GM12872 (cell line): ENCODE measurements at regions not wholly inside any gene's neighbourhood (a gene's known extent, or its start where the extent isn't known, plus 50 kb on each side); places are given as distances from the start of the nearest gene placed in this dataset.

ENCODE experiments used
- CTCF ChIP-seq: IDR thresholded peaks from 3 replicates; pipeline ENCODE4 v1.5.1; 2011; ENCODE audit warnings: low read depth, mild to moderate bottlenecking, low read length, moderate library complexity; ENCODE audit not compliant: insufficient read depth

GRCh38 chr1:50358962-50359361 lies 64.3 kb downstream of the DMRTA2 start:
- no peak for TF ChIP-seq CTCF

DNA sequence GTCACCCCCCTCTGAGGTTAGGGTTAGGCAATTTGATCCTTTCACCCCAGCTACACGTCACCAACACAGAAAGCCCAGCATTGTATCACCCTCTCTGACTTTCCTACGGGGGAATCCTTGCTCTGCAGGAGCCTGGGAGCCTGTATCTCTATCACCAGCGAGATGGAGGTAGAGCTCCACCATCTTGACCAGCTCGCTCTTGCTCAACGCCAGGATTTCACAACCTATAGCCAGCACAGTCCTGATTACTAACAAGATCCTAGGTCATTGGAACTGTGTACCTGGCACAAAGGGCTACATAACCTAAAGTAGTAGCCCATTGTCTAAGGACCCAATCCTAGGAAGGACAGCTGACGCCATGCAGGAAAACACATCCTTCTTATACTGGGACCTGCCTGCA lies 66.1 kb downstream of the DMRTA2 start:
- TF ChIP-seq CTCF = no peak

GRCh38 chr1:50354813-50355212 lies 68.4 kb downstream of the DMRTA2 start:
- no peak for TF ChIP-seq CTCF

- no peak for TF ChIP-seq CTCF
Observed at GRCh38 chr1:50352428-50352827, 70.8 kb downstream of the DMRTA2 start.

GRCh38 chr1:50350868-50351267 lies 72.4 kb downstream of the DMRTA2 start:
- TF ChIP-seq CTCF = no peak

DNA sequence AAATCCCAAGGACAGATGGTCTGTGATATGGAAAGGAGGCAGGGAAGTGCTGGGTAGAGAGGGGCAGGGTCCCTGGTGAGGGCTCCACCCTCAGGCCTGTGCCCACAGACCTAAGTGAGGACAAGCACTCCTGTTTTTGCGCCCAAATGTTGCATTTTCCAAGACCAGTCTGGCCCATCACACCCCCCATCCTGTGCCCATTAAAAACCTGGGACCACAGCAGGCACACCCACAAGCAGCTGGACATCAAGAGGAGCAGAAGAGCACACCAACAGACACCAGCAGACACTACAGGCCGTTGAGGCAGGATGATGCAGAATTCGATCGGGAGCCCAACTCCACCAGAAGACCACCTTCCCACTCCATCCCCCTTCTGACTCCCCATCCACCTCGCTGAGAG lies 72.8 kb downstream of the DMRTA2 start:
- TF ChIP-seq CTCF = no peak

- no peak for TF ChIP-seq CTCF
Observed at GRCh38 chr1:50349242-50349565, 74.0 kb downstream of the DMRTA2 start.

GRCh38 chr1:50348449-50349241 lies 74.6 kb downstream of the DMRTA2 start:
- TF ChIP-seq CTCF = peak; percentile 87
